Thyroid gland (tissue), 4 donors: ENCODE measurements at regions not wholly inside any gene's neighbourhood (a gene's known extent, or its start where the extent isn't known, plus 50 kb on each side); places are given as distances from the start of the nearest gene placed in this dataset.

Experiments
- POLR2A ChIP-seq, 2 donors: fragments of 450-650 bp; IDR thresholded peaks; one replicate each; pipeline ENCODE4 v1.6.1; 2017; ENCODE audit warnings: antibody characterized with exemption in 2 of 2, mild to moderate bottlenecking in 2 of 2, moderate library complexity in 1 of 2
- TF ChIP-seq, protein P1 (sequence below), 6 experiments: fragments of 200-600 bp in 3 of 6; fragments of 450-650 bp in 3 of 6; sonication (generic) in 3 of 6; IDR thresholded peaks; one replicate each; pipeline ENCODE4 v1.5.1; 2016 to 2019; ENCODE audit warnings: antibody characterized with exemption in 6 of 6, mild to moderate bottlenecking in 2 of 6, inconsistent platforms in 1 of 6, moderate library complexity in 1 of 6

DNA sequence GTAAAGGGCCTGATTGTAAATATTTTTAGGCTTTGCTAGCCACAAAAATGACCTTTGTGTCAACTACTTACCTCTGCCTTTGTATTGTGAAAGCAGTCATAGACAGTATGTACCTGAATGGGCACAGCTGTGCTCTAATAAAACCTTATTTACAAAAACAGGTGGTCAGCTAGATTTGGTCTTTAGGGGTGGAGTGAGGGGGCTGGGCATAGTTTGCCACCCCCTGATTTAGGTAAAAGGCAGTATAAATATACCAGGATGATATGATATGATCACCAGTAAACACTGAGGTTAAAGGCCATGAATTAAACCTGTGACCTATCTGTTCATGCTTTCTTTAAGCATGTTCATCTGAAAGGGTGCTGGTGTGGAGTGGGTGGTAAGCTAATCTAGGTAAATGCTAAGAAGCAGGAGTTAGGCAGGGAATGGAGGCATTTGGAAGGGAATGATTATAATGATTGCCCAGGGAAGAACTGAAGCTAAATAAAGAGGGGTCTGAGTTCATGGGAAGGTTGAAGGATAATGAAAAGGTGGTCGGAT, 77.1 kb upstream of the BCAT1 start:
- TF ChIP-seq, protein P1, sequence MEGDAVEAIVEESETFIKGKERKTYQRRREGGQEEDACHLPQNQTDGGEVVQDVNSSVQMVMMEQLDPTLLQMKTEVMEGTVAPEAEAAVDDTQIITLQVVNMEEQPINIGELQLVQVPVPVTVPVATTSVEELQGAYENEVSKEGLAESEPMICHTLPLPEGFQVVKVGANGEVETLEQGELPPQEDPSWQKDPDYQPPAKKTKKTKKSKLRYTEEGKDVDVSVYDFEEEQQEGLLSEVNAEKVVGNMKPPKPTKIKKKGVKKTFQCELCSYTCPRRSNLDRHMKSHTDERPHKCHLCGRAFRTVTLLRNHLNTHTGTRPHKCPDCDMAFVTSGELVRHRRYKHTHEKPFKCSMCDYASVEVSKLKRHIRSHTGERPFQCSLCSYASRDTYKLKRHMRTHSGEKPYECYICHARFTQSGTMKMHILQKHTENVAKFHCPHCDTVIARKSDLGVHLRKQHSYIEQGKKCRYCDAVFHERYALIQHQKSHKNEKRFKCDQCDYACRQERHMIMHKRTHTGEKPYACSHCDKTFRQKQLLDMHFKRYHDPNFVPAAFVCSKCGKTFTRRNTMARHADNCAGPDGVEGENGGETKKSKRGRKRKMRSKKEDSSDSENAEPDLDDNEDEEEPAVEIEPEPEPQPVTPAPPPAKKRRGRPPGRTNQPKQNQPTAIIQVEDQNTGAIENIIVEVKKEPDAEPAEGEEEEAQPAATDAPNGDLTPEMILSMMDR (IDR thresholded peaks at IDR 0.05): no peak
- TF ChIP-seq POLR2A (IDR thresholded peaks at IDR 0.05): no peak
